HG03342 (cell line): ENCODE measurements at regions not wholly inside any gene's neighbourhood (a gene's known extent, or its start where the extent isn't known, plus 50 kb on each side); places are given as distances from the start of the nearest gene placed in this dataset.

ENCODE experiments used
- ATAC-seq: cut with Tn5 transposase; IDR thresholded peaks from one replicate; pipeline ENCODE4 v1.9.1; 2021; ENCODE audit warnings: mild to moderate bottlenecking, moderate library complexity; ENCODE audit not compliant: unreplicated experiment

GRCh38 chr6:21507811-21508210 lies 85.7 kb upstream of the SOX4 start:
- ATAC-seq = no peak

GRCh38 chr6:21508753-21509152 lies 84.8 kb upstream of the SOX4 start:
- no peak for ATAC-seq

- ATAC-seq = no peak
Observed at GRCh38 chr6:21511891-21512550, 81.5 kb upstream of the SOX4 start.

GRCh38 chr6:21514288-21514687 lies 79.3 kb upstream of the SOX4 start:
- ATAC-seq = no peak

GRCh38 chr6:21518317-21518716 lies 75.2 kb upstream of the SOX4 start:
- ATAC-seq = no peak

GRCh38 chr6:21519642-21520041 lies 73.9 kb upstream of the SOX4 start:
- ATAC-seq = no peak

- no peak for ATAC-seq
Observed at GRCh38 chr6:21521276-21521675, 72.3 kb upstream of the SOX4 start.

GRCh38 chr6:21522143-21522747 lies 71.3 kb upstream of the SOX4 start:
- no peak for ATAC-seq

GRCh38 chr6:21522797-21523456 lies 70.6 kb upstream of the SOX4 start:
- ATAC-seq = no peak

- no peak for ATAC-seq
Observed at GRCh38 chr6:21523652-21524051, 69.9 kb upstream of the SOX4 start.

- ATAC-seq = no peak
Observed at GRCh38 chr6:21524201-21524600, 69.3 kb upstream of the SOX4 start.

- no peak for ATAC-seq
Observed at GRCh38 chr6:21526974-21527373, 66.6 kb upstream of the SOX4 start.

GRCh38 chr6:21527731-21528130 lies 65.8 kb upstream of the SOX4 start:
- ATAC-seq = no peak

GRCh38 chr6:21529431-21529830 lies 64.1 kb upstream of the SOX4 start:
- ATAC-seq = no peak

- ATAC-seq = no peak
Observed at GRCh38 chr6:21531393-21531792, 62.2 kb upstream of the SOX4 start.

GRCh38 chr6:21533678-21534077 lies 59.9 kb upstream of the SOX4 start:
- ATAC-seq = no peak

GRCh38 chr6:21536280-21536766 lies 57.2 kb upstream of the SOX4 start:
- no peak for ATAC-seq

- no peak for ATAC-seq
Observed at GRCh38 chr6:21537637-21538036, 55.9 kb upstream of the SOX4 start.

GRCh38 chr6:21538186-21538798 lies 55.3 kb upstream of the SOX4 start:
- ATAC-seq = no peak

GRCh38 chr6:21539621-21540100 lies 53.9 kb upstream of the SOX4 start:
- ATAC-seq = no peak
